GM13977 (cell line): ENCODE measurements at regions not wholly inside any gene's neighbourhood (a gene's known extent, or its start where the extent isn't known, plus 50 kb on each side); places are given as distances from the start of the nearest gene placed in this dataset.

ENCODE experiments used
- DNase-seq: peaks from one replicate; pipeline ENCODE4 v3.0.0; 2012; ENCODE audit warnings: low spot score
- in situ Hi-C: fragments of 300-500 bp; cut with MboI; formaldehyde crosslinking; loops from one replicate; pipeline ENCODE4 v1.12.0; 2022; ENCODE audit warnings: low sequenced_read_pairs, low pct_unique_long_range_greater_than_20kb, mixed read lengths, inconsistent platforms; ENCODE audit not compliant: unreplicated experiment
- TF ChIP-seq, protein P1 (sequence below): IDR thresholded peaks from 2 replicates; pipeline ENCODE4 v1.5.1; 2012; ENCODE audit warnings: mild to moderate bottlenecking, control low read depth; ENCODE audit not compliant: insufficient read depth; ENCODE audit errors: extremely low read depth, missing control alignments

DNA sequence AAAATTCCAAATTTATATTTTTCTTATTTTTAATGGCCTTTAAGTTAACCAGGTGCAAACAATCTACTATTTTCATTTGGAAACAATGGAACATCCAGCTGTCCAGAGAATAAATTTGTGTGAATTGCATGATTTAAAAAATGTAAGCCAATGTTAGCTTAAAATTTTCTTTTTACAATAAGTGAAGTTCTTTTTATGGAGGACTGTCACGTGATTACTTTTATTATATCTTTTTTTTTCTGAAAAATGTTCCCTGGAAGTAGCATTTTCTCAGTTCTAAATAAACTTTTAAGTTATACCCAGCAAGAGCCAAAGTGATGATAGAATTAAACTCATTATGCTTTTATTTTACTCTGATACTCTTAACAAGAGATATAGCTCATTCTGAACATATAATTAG, 267.7 kb upstream of the SLC35B3 start:
- no peak for DNase-seq
- TF ChIP-seq, protein P1, sequence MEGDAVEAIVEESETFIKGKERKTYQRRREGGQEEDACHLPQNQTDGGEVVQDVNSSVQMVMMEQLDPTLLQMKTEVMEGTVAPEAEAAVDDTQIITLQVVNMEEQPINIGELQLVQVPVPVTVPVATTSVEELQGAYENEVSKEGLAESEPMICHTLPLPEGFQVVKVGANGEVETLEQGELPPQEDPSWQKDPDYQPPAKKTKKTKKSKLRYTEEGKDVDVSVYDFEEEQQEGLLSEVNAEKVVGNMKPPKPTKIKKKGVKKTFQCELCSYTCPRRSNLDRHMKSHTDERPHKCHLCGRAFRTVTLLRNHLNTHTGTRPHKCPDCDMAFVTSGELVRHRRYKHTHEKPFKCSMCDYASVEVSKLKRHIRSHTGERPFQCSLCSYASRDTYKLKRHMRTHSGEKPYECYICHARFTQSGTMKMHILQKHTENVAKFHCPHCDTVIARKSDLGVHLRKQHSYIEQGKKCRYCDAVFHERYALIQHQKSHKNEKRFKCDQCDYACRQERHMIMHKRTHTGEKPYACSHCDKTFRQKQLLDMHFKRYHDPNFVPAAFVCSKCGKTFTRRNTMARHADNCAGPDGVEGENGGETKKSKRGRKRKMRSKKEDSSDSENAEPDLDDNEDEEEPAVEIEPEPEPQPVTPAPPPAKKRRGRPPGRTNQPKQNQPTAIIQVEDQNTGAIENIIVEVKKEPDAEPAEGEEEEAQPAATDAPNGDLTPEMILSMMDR = no peak
- in situ Hi-C loops = no loop called here

DNA sequence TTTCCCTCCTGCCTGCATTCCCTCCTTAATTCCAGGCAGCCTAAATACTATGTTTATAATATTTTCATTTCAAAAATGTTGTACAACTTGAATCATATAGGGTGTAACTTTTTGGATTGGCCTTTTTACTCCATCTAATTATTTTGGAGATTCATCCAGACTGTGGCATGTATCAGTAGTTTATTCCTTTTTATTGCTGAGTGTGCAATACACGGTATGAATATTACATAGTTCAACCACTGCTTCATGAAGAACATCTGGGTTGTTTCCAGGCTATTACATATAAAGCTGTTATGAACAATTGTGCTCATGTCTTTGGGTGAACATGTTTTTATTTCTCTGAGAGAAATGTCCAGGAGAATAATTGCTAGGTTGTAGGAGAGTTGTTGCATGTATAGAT, 253.5 kb upstream of the SLC35B3 start:
- in situ Hi-C loops = no loop called here
- DNase-seq = no peak
- TF ChIP-seq, protein P1 = no peak

DNA sequence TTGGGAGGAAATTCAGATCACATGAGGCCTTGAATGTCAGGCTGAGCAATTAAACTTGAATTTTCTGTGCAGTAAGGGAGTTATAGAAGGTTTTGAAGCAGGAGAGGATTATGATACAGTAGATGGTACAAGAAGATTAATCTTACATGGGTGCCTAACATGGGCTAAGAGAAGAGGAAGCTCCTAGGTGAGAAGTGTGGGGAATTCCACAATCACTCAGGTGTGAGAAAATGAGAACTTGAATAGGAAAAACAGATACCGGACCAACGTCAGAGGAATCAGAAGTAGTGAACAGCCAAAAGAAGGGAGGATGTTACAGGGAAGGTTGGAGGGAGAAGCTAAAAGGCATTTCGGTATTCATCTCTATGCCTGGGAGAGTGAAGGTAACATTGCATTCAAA, 250.7 kb upstream of the SLC35B3 start:
- DNase-seq = no peak
- TF ChIP-seq, protein P1 = no peak
- in situ Hi-C loops = no loop called here

DNA sequence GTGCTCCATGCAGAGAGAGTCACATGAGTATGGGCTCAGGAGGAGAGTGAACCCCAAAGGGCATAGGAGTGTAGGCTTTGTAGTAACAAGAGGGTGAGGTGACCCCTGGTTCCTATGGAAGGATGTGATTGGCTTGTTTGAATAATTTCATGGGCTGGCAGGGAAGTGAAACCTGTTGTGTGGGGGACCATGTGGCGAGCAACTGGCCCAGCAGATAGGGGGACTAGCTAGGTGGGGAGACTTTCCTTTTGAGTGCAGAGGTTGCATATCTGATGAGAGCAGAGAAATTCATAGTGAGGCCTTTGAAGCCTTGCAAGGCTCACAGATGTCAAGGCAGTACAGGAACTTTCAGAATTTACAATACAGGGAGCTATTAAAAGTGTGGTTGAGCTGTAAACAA, 247.9 kb upstream of the SLC35B3 start:
- no peak for DNase-seq
- in situ Hi-C loops = no loop called here
- TF ChIP-seq, protein P1 = no peak

DNA sequence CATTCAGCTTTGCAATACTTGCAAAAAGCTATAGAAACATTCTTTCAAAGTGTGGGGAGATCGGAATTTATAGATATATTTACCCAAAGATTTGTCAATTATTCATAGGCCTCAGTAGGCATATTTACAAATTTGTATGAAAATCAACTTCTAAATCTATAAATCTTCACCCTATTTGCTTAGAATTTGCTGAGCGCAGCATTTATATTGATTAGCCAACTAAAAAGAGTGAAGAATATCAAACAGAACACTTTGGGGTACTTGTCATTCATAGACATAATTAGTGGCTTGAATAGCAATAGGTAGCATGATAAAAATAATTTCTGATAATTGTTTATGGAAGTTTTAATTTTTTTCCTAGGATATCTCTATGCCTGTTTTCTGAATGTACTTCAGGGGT, 244.5 kb upstream of the SLC35B3 start:
- in situ Hi-C loops = no loop called here
- no peak for DNase-seq
- TF ChIP-seq, protein P1 = no peak

DNA sequence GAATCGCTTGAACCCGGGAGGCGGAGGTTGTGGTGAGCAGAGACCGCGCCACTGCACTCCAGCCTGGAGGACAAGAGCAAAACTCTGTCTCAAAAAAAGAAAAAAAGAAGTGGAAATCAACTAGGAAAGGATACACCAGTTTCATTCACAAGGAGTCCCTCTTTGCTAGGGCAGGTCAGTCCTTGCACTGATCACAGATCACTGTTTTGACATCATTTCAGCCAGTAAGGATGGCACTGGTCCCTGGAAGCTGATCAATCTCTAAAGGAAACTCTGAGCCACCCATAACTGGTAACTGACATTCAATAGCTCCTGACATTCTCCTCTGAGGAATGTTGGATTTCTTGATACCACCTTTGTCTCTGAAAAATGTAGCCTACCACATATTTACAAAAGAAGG, 243.1 kb upstream of the SLC35B3 start:
- TF ChIP-seq, protein P1 = no peak
- no peak for DNase-seq
- in situ Hi-C loops = no loop called here

DNA sequence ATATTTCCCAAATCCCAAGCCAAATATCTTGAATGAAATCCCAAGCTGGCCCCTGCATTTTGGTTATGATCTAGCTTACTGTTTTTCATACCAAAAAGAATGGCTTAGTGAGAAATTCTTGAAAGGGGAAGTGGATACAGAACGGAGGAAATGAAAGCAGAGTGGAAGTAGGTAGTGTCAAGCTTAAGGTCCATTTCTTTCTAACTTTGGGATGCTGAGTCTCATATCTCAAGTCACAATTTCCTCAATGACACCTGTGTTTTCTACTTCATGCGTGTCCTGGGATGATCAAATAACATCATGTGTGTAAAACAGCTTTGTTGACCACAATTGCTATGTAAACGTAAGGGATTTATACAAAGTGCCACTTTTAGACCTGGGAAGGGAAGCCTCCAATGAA, 238.8 kb upstream of the SLC35B3 start:
- in situ Hi-C loops = no loop called here
- no peak for DNase-seq
- TF ChIP-seq, protein P1 = no peak
